Fibroblast of pulmonary artery (primary cell): ENCODE measurements at regions not wholly inside any gene's neighbourhood (a gene's known extent, or its start where the extent isn't known, plus 50 kb on each side); places are given as distances from the start of the nearest gene placed in this dataset.

Experiments used
- DNase-seq: peaks from one replicate; pipeline ENCODE4 v3.0.0-alpha.2; 2010; ENCODE audit warnings: low read depth
- H3K4me3 ChIP-seq: replicated peaks from 2 replicates; pipeline ENCODE4 v1.5.1; 2011; ENCODE audit warnings: low read depth, mild to moderate bottlenecking, control low read depth, low read length, moderate library complexity
- CTCF ChIP-seq: IDR thresholded peaks from 2 replicates; pipeline ENCODE4 v1.5.1; 2011; ENCODE audit warnings: mild to moderate bottlenecking, control low read depth, low read length, inconsistent platforms; ENCODE audit errors: missing control alignments

GRCh38 chr4:54169176-54169575, 59.9 kb upstream of the PDGFRA start:
- TF ChIP-seq CTCF, result no peak
- peak; percentile 31 for DNase-seq

GRCh38 chr4:54172156-54172555, 56.9 kb upstream of the PDGFRA start:
- no peak overlapping the region for H3K4me3 ChIP-seq
- DNase-seq, result no peak
- no peak for TF ChIP-seq CTCF

More at GRCh38 chr4:54169176-54169575, 59.9 kb upstream of the PDGFRA start:
- no peak overlapping the region for H3K4me3 ChIP-seq

- H3K4me3 ChIP-seq, result no peak overlapping the region
- no peak for DNase-seq
- TF ChIP-seq CTCF, result no peak
These were observed 55.7 kb upstream of the PDGFRA start for GRCh38 chr4:54173281-54173912.

GRCh38 chr4:54176202-54176601, 52.9 kb upstream of the PDGFRA start:
- TF ChIP-seq CTCF, result no peak
- DNase-seq, result no peak
- H3K4me3 ChIP-seq, result no peak overlapping the region
